PC-9 (cell line): ENCODE measurements at regions not wholly inside any gene's neighbourhood (a gene's known extent, or its start where the extent isn't known, plus 50 kb on each side); places are given as distances from the start of the nearest gene placed in this dataset.

Experiments
- BruUV-seq: library from RNA; stranded (reverse); fragments of 400-500 nt; replicated peaks from 2 replicates; lab custom pipeline; 2021; lab: Mats Ljungman, UMichigan
- CTCF ChIA-PET: fragments of 300-600 bp; sonication (Branson Sonifier 250); formaldehyde crosslinking; loops from one replicate; lab custom pipeline; 2022; ENCODE audit warnings: antibody characterized with exemption; lab: Charles Lee
- POLR2A ChIA-PET: fragments of 300-600 bp; sonication (Branson Sonifier 250); formaldehyde crosslinking; loops from one replicate; lab custom pipeline; 2022; ENCODE audit warnings: antibody characterized with exemption; ENCODE audit not compliant: unreplicated experiment; lab: Charles Lee
- DNase-seq, 2 experiments: peaks; one replicate each; pipeline versions ENCODE4 v3.0.0 to v3.0.0-alpha.2; 2015 to 2022; ENCODE audit warnings: mixed read lengths in 1 of 2
- H2AFZ ChIP-seq: fragments of 200-600 bp; sonication (generic); 2 replicates; pipeline ENCODE4 v1.8.1; 2017; ENCODE audit warnings: antibody characterized with exemption
- H3F3A ChIP-seq: fragments of 200-600 bp; sonication (generic); 2 replicates; pipeline ENCODE4 v1.8.1; 2017; ENCODE audit warnings: antibody characterized with exemption, mild to moderate bottlenecking, low read depth; ENCODE audit not compliant: insufficient read depth
- H3K27ac ChIP-seq: fragments of 200-600 bp; sonication (generic); 2 replicates; pipeline ENCODE4 v1.6.1; 2016; ENCODE audit warnings: mixed run types
- H3K27me3 ChIP-seq: fragments of 200-600 bp; sonication (generic); 2 replicates; pipeline ENCODE4 v1.6.1; 2016; ENCODE audit warnings: low read depth, mixed run types; ENCODE audit not compliant: insufficient read depth
- H3K36me3 ChIP-seq: fragments of 200-600 bp; sonication (generic); 2 replicates; pipeline ENCODE4 v1.6.1; 2016; ENCODE audit warnings: low read depth, mixed run types
- H3K4me1 ChIP-seq: fragments of 200-600 bp; sonication (generic); replicated peaks from 2 replicates; pipeline ENCODE4 v1.6.1; 2016; ENCODE audit warnings: mixed run types; ENCODE audit not compliant: insufficient read depth
- H3K4me2 ChIP-seq: fragments of 200-600 bp; sonication (generic); 2 replicates; pipeline ENCODE4 v1.6.1; 2017; ENCODE audit warnings: mixed run types
- H3K4me3 ChIP-seq: fragments of 200-600 bp; sonication (generic); 2 replicates; pipeline ENCODE4 v1.6.1; 2016; ENCODE audit warnings: mixed run types
- H3K79me2 ChIP-seq: fragments of 200-600 bp; sonication (generic); 2 replicates; pipeline ENCODE4 v1.6.1; 2017; ENCODE audit warnings: low read depth, mixed run types
- H3K9me2 ChIP-seq: fragments of 200-600 bp; sonication (generic); 2 replicates; pipeline ENCODE4 v1.8.1; 2017; ENCODE audit warnings: mild to moderate bottlenecking; ENCODE audit not compliant: insufficient read depth
- H3K9me3 ChIP-seq: fragments of 200-600 bp; sonication (generic); 2 replicates; pipeline ENCODE4 v1.8.1; 2016; ENCODE audit warnings: low read depth; ENCODE audit not compliant: insufficient read depth
- H4K20me1 ChIP-seq: fragments of 200-600 bp; sonication (generic); 2 replicates; pipeline ENCODE4 v1.8.1; 2017; ENCODE audit not compliant: insufficient read depth
- EZH2 ChIP-seq: fragments of 200-600 bp; sonication (generic); IDR thresholded peaks from 2 replicates; pipeline ENCODE4 v1.8.0; 2017; ENCODE audit warnings: antibody characterized with exemption, low read depth
- intact Hi-C: fragments of 100-400 bp; cut with micrococcal nuclease; formaldehyde crosslinking; loops from one replicate; pipeline ENCODE4 v1.10.0; 2022; ENCODE audit not compliant: unreplicated experiment
- TF ChIP-seq, protein P1 (sequence below): fragments of 200-600 bp; sonication (generic); conservative IDR thresholded peaks from 2 replicates; pipeline ENCODE4 v1.6.1; 2017; ENCODE audit warnings: mixed run types, antibody characterized with exemption, mild to moderate bottlenecking, moderate library complexity

DNA sequence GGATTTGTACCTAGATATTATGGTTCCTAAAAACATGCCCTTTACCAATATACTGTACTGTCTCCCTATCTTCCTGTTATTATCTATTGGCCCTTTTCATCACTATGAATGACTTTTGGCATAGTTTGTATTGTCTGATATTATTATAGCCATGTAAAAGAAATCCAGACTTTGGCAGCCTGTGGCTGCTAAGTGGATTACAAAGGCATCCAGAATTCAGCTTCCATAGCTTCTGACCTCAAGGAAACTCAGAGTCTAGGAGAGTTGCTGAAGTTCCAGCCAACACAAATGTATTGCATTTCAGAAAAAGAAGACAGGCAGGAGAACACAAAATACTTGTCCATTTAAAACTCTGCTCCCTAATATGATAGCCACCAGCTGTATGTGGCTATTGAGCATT, 319.2 kb upstream of the MPDZ start:
- ChIA-PET CTCF (no interaction called here), POLR2A (no interaction called here)
- H3K79me2 ChIP-seq, result no peaks in the 10 kb centered on the region
- H3K36me3 ChIP-seq, result no peaks in the 10 kb centered on the region
- no TSS peak for BruUV-seq
- no peaks in the 10 kb centered on the region for H3K27me3 ChIP-seq
- H4K20me1 ChIP-seq, result no peaks in the 10 kb centered on the region
- H3K9me3 ChIP-seq, result no peaks in the 10 kb centered on the region
- H3K4me2 ChIP-seq, result no peak overlapping the region
- H3K4me3 ChIP-seq, result no peak overlapping the region
- intact Hi-C loops, result no loop called here
- no peak overlapping the region for H3K27ac ChIP-seq
- no peak overlapping the region for H2AFZ ChIP-seq
- no peak for TF ChIP-seq EZH2
- TF ChIP-seq, protein P1, sequence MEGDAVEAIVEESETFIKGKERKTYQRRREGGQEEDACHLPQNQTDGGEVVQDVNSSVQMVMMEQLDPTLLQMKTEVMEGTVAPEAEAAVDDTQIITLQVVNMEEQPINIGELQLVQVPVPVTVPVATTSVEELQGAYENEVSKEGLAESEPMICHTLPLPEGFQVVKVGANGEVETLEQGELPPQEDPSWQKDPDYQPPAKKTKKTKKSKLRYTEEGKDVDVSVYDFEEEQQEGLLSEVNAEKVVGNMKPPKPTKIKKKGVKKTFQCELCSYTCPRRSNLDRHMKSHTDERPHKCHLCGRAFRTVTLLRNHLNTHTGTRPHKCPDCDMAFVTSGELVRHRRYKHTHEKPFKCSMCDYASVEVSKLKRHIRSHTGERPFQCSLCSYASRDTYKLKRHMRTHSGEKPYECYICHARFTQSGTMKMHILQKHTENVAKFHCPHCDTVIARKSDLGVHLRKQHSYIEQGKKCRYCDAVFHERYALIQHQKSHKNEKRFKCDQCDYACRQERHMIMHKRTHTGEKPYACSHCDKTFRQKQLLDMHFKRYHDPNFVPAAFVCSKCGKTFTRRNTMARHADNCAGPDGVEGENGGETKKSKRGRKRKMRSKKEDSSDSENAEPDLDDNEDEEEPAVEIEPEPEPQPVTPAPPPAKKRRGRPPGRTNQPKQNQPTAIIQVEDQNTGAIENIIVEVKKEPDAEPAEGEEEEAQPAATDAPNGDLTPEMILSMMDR, result no peak
- no peak for DNase-seq
- no peaks in the 10 kb centered on the region for H3K9me2 ChIP-seq
- H3F3A ChIP-seq, result no peaks in the 10 kb centered on the region
- H3K4me1 ChIP-seq, result no peaks in the 10 kb centered on the region

DNA sequence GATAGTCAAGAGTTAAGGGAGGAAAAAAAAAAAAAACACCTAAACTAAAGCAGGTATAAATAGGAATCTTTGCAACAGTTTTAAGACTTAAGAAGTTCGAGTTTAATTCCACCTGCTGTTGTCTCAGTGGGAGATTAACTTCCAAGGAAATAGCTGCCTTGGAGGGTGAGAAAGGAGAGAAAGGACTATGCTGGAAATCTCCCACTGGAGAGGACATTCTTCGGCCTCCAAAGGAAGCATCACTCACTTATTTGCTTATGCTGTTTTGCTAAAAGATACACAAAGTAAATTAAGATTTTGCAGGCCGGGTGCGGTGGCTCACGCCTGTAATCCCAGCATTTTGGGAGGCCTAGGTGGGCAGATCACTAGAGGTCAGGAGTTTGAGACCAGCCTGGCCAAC, 317.9 kb upstream of the MPDZ start:
- H3K4me1 ChIP-seq, result no peaks in the 10 kb centered on the region
- H3K9me3 ChIP-seq, result no peaks in the 10 kb centered on the region
- H3K79me2 ChIP-seq, result no peaks in the 10 kb centered on the region
- no peak overlapping the region for H3K4me2 ChIP-seq
- TF ChIP-seq, protein P1, result no peak
- TF ChIP-seq EZH2, result no peak
- ChIA-PET POLR2A (no interaction called here), CTCF (no interaction called here)
- no peak for DNase-seq
- no peaks in the 10 kb centered on the region for H4K20me1 ChIP-seq
- no peaks in the 10 kb centered on the region for H3K27me3 ChIP-seq
- no peak overlapping the region for H3K4me3 ChIP-seq
- no TSS peak for BruUV-seq
- no peak overlapping the region for H2AFZ ChIP-seq
- H3K27ac ChIP-seq, result no peak overlapping the region
- intact Hi-C loops, result no loop called here
- no peaks in the 10 kb centered on the region for H3F3A ChIP-seq
- H3K9me2 ChIP-seq, result no peaks in the 10 kb centered on the region
- no peaks in the 10 kb centered on the region for H3K36me3 ChIP-seq

- H3K4me2 ChIP-seq, result no peak overlapping the region
- H3K27me3 ChIP-seq, result no peaks in the 10 kb centered on the region
- no peak for DNase-seq
- ChIA-PET CTCF (no interaction called here), POLR2A (no interaction called here)
- no peaks in the 10 kb centered on the region for H4K20me1 ChIP-seq
- H3K27ac ChIP-seq, result no peak overlapping the region
- BruUV-seq, result no TSS peak
- H2AFZ ChIP-seq, result no peak overlapping the region
- no peaks in the 10 kb centered on the region for H3K36me3 ChIP-seq
- no peaks in the 10 kb centered on the region for H3K9me2 ChIP-seq
- no peak for TF ChIP-seq EZH2
- TF ChIP-seq, protein P1, result no peak
- H3K4me3 ChIP-seq, result no peak overlapping the region
- no peaks in the 10 kb centered on the region for H3K9me3 ChIP-seq
- H3F3A ChIP-seq, result no peaks in the 10 kb centered on the region
- H3K4me1 ChIP-seq, result no peaks in the 10 kb centered on the region
- H3K79me2 ChIP-seq, result no peaks in the 10 kb centered on the region
- intact Hi-C loops, result no loop called here
These were observed 317.5 kb upstream of the MPDZ start for GRCh38 chr9:13597004-13597403.
